ENCODE measurements at regions not wholly inside any gene's neighbourhood (a gene's known extent, or its start where the extent isn't known, plus 50 kb on each side); places are given as distances from the start of the nearest gene placed in this dataset.

GRCh38 chr5:126363658-126364057 is 59.6 kb upstream of the GRAMD2B start:
- Mint-ChIP-seq H3K36me3 (ENCODE audit: low read depth) (no peaks in the 10 kb centered on the region), H3K9me3 (no peaks in the 10 kb centered on the region), H3K4me3 (ENCODE audit: low read depth) (no peak overlapping the region), H3K27me3 (ENCODE audit: low read depth) (peaks cover 11% of the 10 kb centered on the region), H3K27ac (no peak overlapping the region), H3K4me1 (ENCODE audit: low read depth) (peaks cover 9% of the 10 kb centered on the region)
- no peak for DNase-seq (ENCODE audit: low spot score)
- intact Hi-C loops (cut with micrococcal nuclease), result no loop called here

- DNase-seq (ENCODE audit: low spot score), result no peak
- no peaks in the 10 kb centered on the region for H3K36me3 Mint-ChIP-seq (ENCODE audit: low read depth)
- H3K4me1 Mint-ChIP-seq (ENCODE audit: low read depth), result peaks cover 8% of the 10 kb centered on the region
- H3K27ac Mint-ChIP-seq, result no peak overlapping the region
- H3K9me3 Mint-ChIP-seq, result no peaks in the 10 kb centered on the region
- intact Hi-C loops (cut with micrococcal nuclease), result no loop called here
- H3K27me3 Mint-ChIP-seq (ENCODE audit: low read depth), result peaks cover 7% of the 10 kb centered on the region
- H3K4me3 Mint-ChIP-seq (ENCODE audit: low read depth), result no peak overlapping the region
Measured at GRCh38 chr5:126364206-126364902, 58.9 kb upstream of the GRAMD2B start.

GRCh38 chr5:126365446-126366198 is 57.6 kb upstream of the GRAMD2B start:
- no peaks in the 10 kb centered on the region for H3K9me3 Mint-ChIP-seq
- intact Hi-C loops (cut with micrococcal nuclease), result loop anchor here (1.0 kb wide), 1 partner anchor 73 kb away; no protein-coding TSS in a partner anchor
- no peak overlapping the region for H3K4me3 Mint-ChIP-seq (ENCODE audit: low read depth)
- no peak for DNase-seq (ENCODE audit: low spot score)
- no peaks in the 10 kb centered on the region for H3K36me3 Mint-ChIP-seq (ENCODE audit: low read depth)
- peaks cover 5% of the 10 kb centered on the region for H3K27me3 Mint-ChIP-seq (ENCODE audit: low read depth)
- no peak overlapping the region for H3K27ac Mint-ChIP-seq
- peaks cover 5% of the 10 kb centered on the region for H3K4me1 Mint-ChIP-seq (ENCODE audit: low read depth)

- Mint-ChIP-seq H3K36me3 (ENCODE audit: low read depth) (no peaks in the 10 kb centered on the region), H3K9me3 (no peaks in the 10 kb centered on the region), H3K27me3 (ENCODE audit: low read depth) (peaks cover 9% of the 10 kb centered on the region), H3K4me3 (ENCODE audit: low read depth) (no peak overlapping the region), H3K27ac (no peak overlapping the region), H3K4me1 (ENCODE audit: low read depth) (peaks cover 5% of the 10 kb centered on the region)
- no peak for DNase-seq (ENCODE audit: low spot score)
- intact Hi-C loops (cut with micrococcal nuclease), result loop anchor here (1.0 kb wide), 1 partner anchor 72 kb away; no protein-coding TSS in a partner anchor
Measured at GRCh38 chr5:126366199-126366560, 57.0 kb upstream of the GRAMD2B start.

GRCh38 chr5:126368239-126368812 is 54.9 kb upstream of the GRAMD2B start:
- no peaks in the 10 kb centered on the region for H3K36me3 Mint-ChIP-seq (ENCODE audit: low read depth)
- peaks cover 9% of the 10 kb centered on the region for H3K27me3 Mint-ChIP-seq (ENCODE audit: low read depth)
- H3K4me1 Mint-ChIP-seq (ENCODE audit: low read depth), result peaks cover 5% of the 10 kb centered on the region
- no peak overlapping the region for H3K27ac Mint-ChIP-seq
- no peak for DNase-seq (ENCODE audit: low spot score)
- intact Hi-C loops (cut with micrococcal nuclease), result no loop called here
- no peak overlapping the region for H3K4me3 Mint-ChIP-seq (ENCODE audit: low read depth)
- H3K9me3 Mint-ChIP-seq, result no peaks in the 10 kb centered on the region

- Mint-ChIP-seq H3K4me1 (ENCODE audit: low read depth) (peaks cover 11% of the 10 kb centered on the region), H3K4me3 (ENCODE audit: low read depth) (no peak overlapping the region), H3K9me3 (no peaks in the 10 kb centered on the region), H3K27me3 (ENCODE audit: low read depth) (peaks cover 9% of the 10 kb centered on the region), H3K36me3 (ENCODE audit: low read depth) (no peaks in the 10 kb centered on the region), H3K27ac (no peak overlapping the region)
- no peak for DNase-seq (ENCODE audit: low spot score)
- intact Hi-C loops (cut with micrococcal nuclease), result no loop called here
Measured at GRCh38 chr5:126369083-126369482, 54.1 kb upstream of the GRAMD2B start.

GRCh38 chr5:126369995-126370731 is 53.0 kb upstream of the GRAMD2B start:
- intact Hi-C loops (cut with micrococcal nuclease), result no loop called here

GRCh38 chr5:126370796-126371718 is 52.2 kb upstream of the GRAMD2B start:
- H3K27ac Mint-ChIP-seq, result no peak overlapping the region
- no peak for DNase-seq (ENCODE audit: low spot score)
- H3K4me3 Mint-ChIP-seq (ENCODE audit: low read depth), result no peak overlapping the region
- no peaks in the 10 kb centered on the region for H3K9me3 Mint-ChIP-seq
- peaks cover 13% of the 10 kb centered on the region for H3K4me1 Mint-ChIP-seq (ENCODE audit: low read depth)
- intact Hi-C loops (cut with micrococcal nuclease), result no loop called here
- peaks cover 9% of the 10 kb centered on the region for H3K27me3 Mint-ChIP-seq (ENCODE audit: low read depth)
- no peaks in the 10 kb centered on the region for H3K36me3 Mint-ChIP-seq (ENCODE audit: low read depth)

More at GRCh38 chr5:126369995-126370731, 53.0 kb upstream of the GRAMD2B start:
- peaks cover 13% of the 10 kb centered on the region for H3K4me1 Mint-ChIP-seq (ENCODE audit: low read depth)
- H3K9me3 Mint-ChIP-seq, result no peaks in the 10 kb centered on the region
- H3K36me3 Mint-ChIP-seq (ENCODE audit: low read depth), result no peaks in the 10 kb centered on the region
- H3K4me3 Mint-ChIP-seq (ENCODE audit: low read depth), result no peak overlapping the region
- H3K27ac Mint-ChIP-seq, result no peak overlapping the region
- H3K27me3 Mint-ChIP-seq (ENCODE audit: low read depth), result peaks cover 9% of the 10 kb centered on the region
- no peak for DNase-seq (ENCODE audit: low spot score)

GRCh38 chr5:126373375-126374108 is 49.7 kb upstream of the GRAMD2B start:
- Mint-ChIP-seq H3K27me3 (ENCODE audit: low read depth) (peaks cover 9% of the 10 kb centered on the region), H3K4me1 (ENCODE audit: low read depth) (peaks cover 13% of the 10 kb centered on the region), H3K36me3 (ENCODE audit: low read depth) (no peaks in the 10 kb centered on the region), H3K27ac (no peak overlapping the region), H3K9me3 (no peaks in the 10 kb centered on the region), H3K4me3 (ENCODE audit: low read depth) (no peak overlapping the region)
- no peak for DNase-seq (ENCODE audit: low spot score)
- intact Hi-C loops (cut with micrococcal nuclease), result no loop called here

Data from activated T-helper 2 cell treated with anti-CD3 and anti-CD28 coated beads, Interferon-gamma antibody, Interleukin-2, Interleukin-4, amounts not matched to agents 10 μg/mL and 5 μg/mL and 100 μg/mL, durations not matched to agents 14 hours and 24 hours and 36 hours (primary cell).